Neural cell (in vitro differentiated cells): ENCODE measurements at regions not wholly inside any gene's neighbourhood (a gene's known extent, or its start where the extent isn't known, plus 50 kb on each side); places are given as distances from the start of the nearest gene placed in this dataset.

Experiments
- H2AFZ ChIP-seq: fragments of 200-600, 300-800 bp; sonication (generic), shearing (Covaris generic); 2 replicates; pipeline ENCODE4 v1.6.0; 2014; ENCODE audit warnings: low read depth, mild to moderate bottlenecking, antibody characterized with exemption, low read length, moderate library complexity
- H3F3A ChIP-seq: fragments of 200-600 bp; shearing (Covaris generic); 2 replicates; pipeline ENCODE4 v1.6.1; 2016; ENCODE audit warnings: mild to moderate bottlenecking, moderate library complexity, mixed read lengths, antibody characterized with exemption, low read length; ENCODE audit not compliant: insufficient read depth, poor library complexity, severe bottlenecking
- H3K27ac ChIP-seq: fragments of 200-600, 300-800 bp; sonication (generic), shearing (Covaris generic); 2 replicates; pipeline ENCODE4 v1.5.1; 2014; ENCODE audit warnings: mild to moderate bottlenecking, low read length, moderate library complexity
- H3K27me3 ChIP-seq: fragments of 300-800, 200-600 bp; sonication (generic), shearing (Covaris generic); 2 replicates; pipeline ENCODE4 v1.6.0; 2014; ENCODE audit warnings: mild to moderate bottlenecking, low read depth, low read length, moderate library complexity; ENCODE audit not compliant: insufficient read depth
- H3K36me3 ChIP-seq: fragments of 300-800, 200-600 bp; sonication (generic), shearing (Covaris generic); 2 replicates; pipeline ENCODE4 v1.5.1; 2014; ENCODE audit warnings: mild to moderate bottlenecking, antibody characterized with exemption, low read length, moderate library complexity; ENCODE audit not compliant: insufficient read depth
- H3K4me2 ChIP-seq: fragments of 300-800, 200-600 bp; sonication (generic), shearing (Covaris generic); 2 replicates; pipeline ENCODE4 v1.6.0; 2014; ENCODE audit warnings: mild to moderate bottlenecking, low read length
- H3K4me3 ChIP-seq: fragments of 300-800, 200-600 bp; sonication (generic), shearing (Covaris generic); 2 replicates; pipeline ENCODE4 v1.5.1; 2014; ENCODE audit warnings: mild to moderate bottlenecking, low read length, moderate library complexity
- H3K79me2 ChIP-seq: fragments of 200-600 bp; shearing (Covaris generic); replicated peaks from 2 replicates; pipeline ENCODE4 v1.6.0; 2014; ENCODE audit warnings: mild to moderate bottlenecking, low read length, moderate library complexity; ENCODE audit not compliant: insufficient read depth
- H3K9ac ChIP-seq: fragments of 300-800, 200-600 bp; sonication (generic), shearing (Covaris generic); 2 replicates; pipeline ENCODE4 v1.6.1; 2016; ENCODE audit warnings: mild to moderate bottlenecking, low read length, mixed read lengths
- H3K9me2 ChIP-seq: fragments of 200-600 bp; shearing (Covaris generic); 2 replicates; pipeline ENCODE4 v1.6.1; 2016; ENCODE audit warnings: mild to moderate bottlenecking, low read length, mixed read lengths; ENCODE audit not compliant: insufficient read depth
- H3K9me3 ChIP-seq: fragments of 200-600, 300-800 bp; sonication (generic), shearing (Covaris generic); 2 replicates; pipeline ENCODE4 v1.6.1; 2016; ENCODE audit warnings: mild to moderate bottlenecking, mixed run types, low read length, moderate library complexity, mixed read lengths
- H4K20me1 ChIP-seq: fragments of 200-600 bp; shearing (Covaris generic); 2 replicates; pipeline ENCODE4 v1.6.1; 2016; ENCODE audit warnings: mild to moderate bottlenecking, mixed run types; ENCODE audit not compliant: insufficient read depth
- CTCF ChIP-seq: fragments of 450-650 bp; IDR thresholded peaks from 2 replicates; pipeline ENCODE4 v1.5.1; 2014; ENCODE audit warnings: antibody characterized with exemption, mild to moderate bottlenecking, moderate library complexity; ENCODE audit not compliant: poor library complexity, severe bottlenecking
- EP300 ChIP-seq: fragments of 450-650 bp; conservative IDR thresholded peaks from 2 replicates; pipeline ENCODE4 v1.6.1; 2014; ENCODE audit warnings: antibody characterized with exemption, mild to moderate bottlenecking, moderate library complexity; ENCODE audit not compliant: poor library complexity, severe bottlenecking
- EZH2 ChIP-seq: fragments of 200-600, 300-800 bp; shearing (Covaris generic), sonication (generic); IDR thresholded peaks from 2 replicates; pipeline ENCODE4 v1.6.1; 2014; ENCODE audit warnings: antibody characterized with exemption, low read length, borderline replicate concordance, mild to moderate bottlenecking; ENCODE audit not compliant: insufficient read depth, poor library complexity, severe bottlenecking
- MXI1 ChIP-seq: fragments of 450-650 bp; conservative IDR thresholded peaks from 2 replicates; pipeline ENCODE4 v1.6.1; 2014; ENCODE audit warnings: antibody characterized with exemption, mild to moderate bottlenecking; ENCODE audit not compliant: poor library complexity, severe bottlenecking
- POLR2AphosphoS5 ChIP-seq: IDR thresholded peaks from 2 replicates; pipeline ENCODE4 v1.6.1; 2012
- RAD21 ChIP-seq: fragments of 450-650 bp; conservative IDR thresholded peaks from 2 replicates; pipeline ENCODE4 v1.6.1; 2014; ENCODE audit warnings: antibody characterized with exemption, mild to moderate bottlenecking, moderate library complexity
- REST ChIP-seq: IDR thresholded peaks from 2 replicates; pipeline ENCODE4 v1.6.1; 2012; ENCODE audit warnings: borderline replicate concordance
- SMC3 ChIP-seq: fragments of 450-650 bp; conservative IDR thresholded peaks from 2 replicates; pipeline ENCODE4 v1.6.1; 2014; ENCODE audit warnings: antibody characterized with exemption, mild to moderate bottlenecking, moderate library complexity; ENCODE audit not compliant: poor library complexity
- TAF1 ChIP-seq: IDR thresholded peaks from 2 replicates; pipeline ENCODE4 v1.6.1; 2012; ENCODE audit warnings: low read depth

GRCh38 chr4:141352909-141353525 lies 132.3 kb downstream of the ZNF330 start:
- H3K79me2 ChIP-seq: no peaks in the 10 kb centered on the region
- H3K4me2 ChIP-seq: no peak overlapping the region
- no peaks in the 10 kb centered on the region for H3K27me3 ChIP-seq
- no peak overlapping the region for H3K27ac ChIP-seq
- H3F3A ChIP-seq: no peaks in the 10 kb centered on the region
- no peak overlapping the region for H3K9ac ChIP-seq
- no peak overlapping the region for H3K4me3 ChIP-seq
- TF ChIP-seq POLR2AphosphoS5 (no peak), MXI1 (no peak), RAD21 (no peak), REST (no peak), EP300 (no peak), CTCF (no peak), TAF1 (no peak), SMC3 (no peak), EZH2 (no peak)
- H3K9me2 ChIP-seq: no peaks in the 10 kb centered on the region
- H4K20me1 ChIP-seq: no peaks in the 10 kb centered on the region
- H2AFZ ChIP-seq: no peak overlapping the region
- H3K36me3 ChIP-seq: no peaks in the 10 kb centered on the region
- H3K9me3 ChIP-seq: no peaks in the 10 kb centered on the region

GRCh38 chr4:141356321-141356962 lies 135.7 kb downstream of the ZNF330 start:
- no peak overlapping the region for H3K4me2 ChIP-seq
- H3K79me2 ChIP-seq: no peaks in the 10 kb centered on the region
- no peaks in the 10 kb centered on the region for H3K9me2 ChIP-seq
- TF ChIP-seq EP300: no peak
- no peak for TF ChIP-seq CTCF
- TF ChIP-seq SMC3: no peak
- TF ChIP-seq TAF1: no peak
- TF ChIP-seq POLR2AphosphoS5: no peak
- no peak for TF ChIP-seq REST
- no peak for TF ChIP-seq RAD21
- TF ChIP-seq EZH2: no peak
- TF ChIP-seq MXI1: no peak
- no peak overlapping the region for H3K4me3 ChIP-seq
- H4K20me1 ChIP-seq: no peaks in the 10 kb centered on the region
- no peak overlapping the region for H3K9ac ChIP-seq
- no peaks in the 10 kb centered on the region for H3K27me3 ChIP-seq
- no peaks in the 10 kb centered on the region for H3F3A ChIP-seq
- no peak overlapping the region for H3K27ac ChIP-seq
- no peaks in the 10 kb centered on the region for H3K36me3 ChIP-seq
- H3K9me3 ChIP-seq: no peaks in the 10 kb centered on the region
- no peak overlapping the region for H2AFZ ChIP-seq
